OCI-LY7 (cell line): ENCODE measurements at regions not wholly inside any gene's neighbourhood (a gene's known extent, or its start where the extent isn't known, plus 50 kb on each side); places are given as distances from the start of the nearest gene placed in this dataset.

ENCODE experiments used
- CTCF ChIP-seq: fragments of 200-600 bp; sonication (generic); conservative IDR thresholded peaks from 2 replicates; pipeline ENCODE4 v1.5.1; 2014; ENCODE audit warnings: mild to moderate bottlenecking, antibody characterized with exemption, low read length, moderate library complexity, mixed read lengths
- EZH2phosphoT487 ChIP-seq: fragments of 200-600 bp; sonication (generic); IDR thresholded peaks from 2 replicates; pipeline ENCODE4 v1.6.1; 2018; ENCODE audit warnings: low read depth, borderline replicate concordance, mild to moderate bottlenecking, mixed run types, antibody characterized with exemption, low read length, moderate library complexity, mixed read lengths

DNA sequence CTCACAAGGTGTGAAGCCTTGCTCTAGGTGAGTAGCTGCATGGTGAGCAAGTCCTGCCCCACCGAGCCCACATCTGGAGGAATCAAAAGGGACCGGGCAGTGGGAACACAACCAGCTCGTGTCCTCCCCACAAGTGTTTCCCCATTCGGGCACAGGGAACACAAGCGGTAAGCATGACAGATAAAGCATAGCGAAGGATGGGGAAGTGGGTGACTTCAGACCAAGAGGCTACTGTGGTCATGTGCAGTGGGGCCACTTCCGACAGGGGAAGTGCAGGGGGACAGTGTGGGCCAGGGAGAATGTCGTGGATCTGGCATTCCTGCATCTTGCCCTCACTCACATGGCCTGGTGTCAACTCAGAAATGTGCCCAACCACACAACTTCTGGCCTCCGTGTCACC lies 306.2 kb downstream of the FAM72C start:
- TF ChIP-seq CTCF, result no peak
- no peak for TF ChIP-seq EZH2phosphoT487
